A549 (cell line): ENCODE measurements at regions not wholly inside any gene's neighbourhood (a gene's known extent, or its start where the extent isn't known, plus 50 kb on each side); places are given as distances from the start of the nearest gene placed in this dataset.

ENCODE experiments used
- ATAC-seq, 2 experiments: fragments of 200-7000 bp in 1 of 2; fragments of >200 bp in 1 of 2; cut with Nextera tagmentation in 1 of 2; cut with Tn5 transposase in 1 of 2; 3 replicates each; pipeline versions ENCODE4 v1.8.0 to v1.9.1; 2018 to 2020; ENCODE audit warnings: mild to moderate bottlenecking in 1 of 2, moderate library complexity in 1 of 2
- CTCF ChIA-PET: fragments of 300-600 bp; sonication (Branson Sonifier 250); formaldehyde crosslinking; extraction: SDS; loops from one replicate; lab custom pipeline; 2021; ENCODE audit warnings: antibody characterized with exemption, inconsistent platforms; lab: Yijun Ruan, JAX
- POLR2A ChIA-PET: fragments of 350-600 bp; formaldehyde crosslinking; extraction: SDS; loops from one replicate; lab custom pipeline; 2021; ENCODE audit warnings: antibody characterized with exemption, inconsistent platforms; lab: Yijun Ruan, JAX
- DNase-seq, 2 experiments: peaks; one replicate each; pipeline versions ENCODE4 v3.0.0 to v3.0.0-alpha.2; 2011 to 2016; ENCODE audit warnings: low read depth in 1 of 2, low spot score in 1 of 2
- FAIRE-seq: peaks from 2 replicates; lab custom pipeline; 2011; peaks lifted over from hg19 to GRCh38; lab: Jason Lieb, UNC
- H3K27ac ChIP-seq, 2 experiments: fragments of >200 bp; sonication (Bioruptor Twin); formaldehyde crosslinking; 3 replicates each; pipeline ENCODE4 v1.5.1; 2016 to 2017
- H3K4me1 ChIP-seq: fragments of >200 bp; sonication (Bioruptor Twin); formaldehyde crosslinking; 3 replicates; pipeline ENCODE4 v1.6.1; 2016
- H3K4me2 ChIP-seq: fragments of >200 bp; sonication (Bioruptor Twin); formaldehyde crosslinking; 3 replicates; pipeline ENCODE4 v1.6.1; 2016
- H3K4me3 ChIP-seq: fragments of >200 bp; sonication (Bioruptor Twin); formaldehyde crosslinking; 3 replicates; pipeline ENCODE4 v1.5.1; 2016
- H3K9me3 ChIP-seq: fragments of >200 bp; sonication (Bioruptor Twin); formaldehyde crosslinking; 3 replicates; pipeline ENCODE4 v1.6.1; 2016
- BCL3 ChIP-seq: fragments of >200 bp; sonication (Bioruptor Twin); formaldehyde crosslinking; IDR thresholded peaks from 3 replicates; pipeline ENCODE4 v1.6.1; 2016
- CBX8 ChIP-seq: fragments of 200-600 bp; sonication (generic); IDR thresholded peaks from 2 replicates; pipeline ENCODE4 v1.6.1; 2016
- CHD2 ChIP-seq: fragments of 150-350 bp; IDR thresholded peaks from 2 replicates; pipeline ENCODE4 v1.6.1; 2014; ENCODE audit warnings: low read length; ENCODE audit not compliant: partially characterized antibody
- CHD4 ChIP-seq: fragments of 200-600 bp; sonication (generic); IDR thresholded peaks from 2 replicates; pipeline ENCODE4 v1.6.1; 2016; ENCODE audit warnings: antibody characterized with exemption, mild to moderate bottlenecking, borderline replicate concordance
- CTCF ChIP-seq: fragments of >200 bp; sonication (Bioruptor Twin); formaldehyde crosslinking; IDR thresholded peaks from 3 replicates; pipeline ENCODE4 v1.5.1; 2016
- E2F6 ChIP-seq: IDR thresholded peaks from 2 replicates; pipeline ENCODE4 v1.6.1; 2012; ENCODE audit warnings: low read depth, borderline replicate concordance
- EHF ChIP-seq: fragments of 250-450 bp; sonication (Bioruptor Pico); IDR thresholded peaks from 2 replicates; pipeline ENCODE4 v1.5.0; 2020; ENCODE audit warnings: mild to moderate bottlenecking
- ELK1 ChIP-seq: fragments of 150-350 bp; IDR thresholded peaks from 2 replicates; pipeline ENCODE4 v1.6.1; 2014; ENCODE audit warnings: low read depth, mild to moderate bottlenecking, low read length
- EP300 ChIP-seq, 2 experiments: fragments of >200 bp; sonication (Bioruptor Twin); formaldehyde crosslinking; IDR thresholded peaks; 2 replicates in 1 of 2; 3 replicates in 1 of 2; pipeline ENCODE4 v1.6.1; 2016 to 2017
- FOSL2 ChIP-seq, 2 experiments: fragments of 450-650 bp in 1 of 2; fragments of >200 bp in 1 of 2; sonication (Bioruptor Twin) in 1 of 2; formaldehyde crosslinking; IDR thresholded peaks; 2 replicates each; pipeline versions ENCODE4 v1.5.0 to v1.6.1; 2016 to 2020; ENCODE audit warnings: mild to moderate bottlenecking in 1 of 2, moderate library complexity in 1 of 2
- HES2 ChIP-seq: fragments of >200 bp; sonication (Bioruptor Twin); formaldehyde crosslinking; IDR thresholded peaks from 2 replicates; pipeline ENCODE4 v1.6.1; 2016
- HOXB13 ChIP-seq: fragments of 250-450 bp; sonication (Bioruptor Pico); IDR thresholded peaks from 2 replicates; pipeline ENCODE4 v1.5.0; 2020; ENCODE audit warnings: low read depth, mild to moderate bottlenecking, moderate library complexity
- JUN ChIP-seq, 2 experiments: fragments of >200 bp; sonication (Bioruptor Twin); formaldehyde crosslinking; IDR thresholded peaks; 2 replicates in 1 of 2; 3 replicates in 1 of 2; pipeline ENCODE4 v1.6.1; 2016 to 2017
- JUNB ChIP-seq: fragments of >200 bp; sonication (Bioruptor Twin); formaldehyde crosslinking; IDR thresholded peaks from 2 replicates; pipeline ENCODE4 v1.6.1; 2016
- KDM5A ChIP-seq: fragments of 200-600 bp; sonication (generic); IDR thresholded peaks from 2 replicates; pipeline ENCODE4 v1.6.1; 2016; ENCODE audit warnings: antibody characterized with exemption, mild to moderate bottlenecking
- MAFK ChIP-seq: fragments of 450-650 bp; IDR thresholded peaks from 2 replicates; pipeline ENCODE4 v1.6.1; 2014; ENCODE audit not compliant: partially characterized antibody
- MAX ChIP-seq: IDR thresholded peaks from 2 replicates; pipeline ENCODE4 v1.6.1; 2012
- NFE2L2 ChIP-seq: fragments of 150-350 bp; conservative IDR thresholded peaks from 2 replicates; pipeline ENCODE4 v1.6.1; 2014; ENCODE audit warnings: low read length
- NR3C1 ChIP-seq: fragments of >200 bp; sonication (Bioruptor Twin); formaldehyde crosslinking; IDR thresholded peaks from 3 replicates; pipeline ENCODE4 v1.6.1; 2017
- PHF8 ChIP-seq: fragments of 200-600 bp; sonication (generic); IDR thresholded peaks from 2 replicates; pipeline ENCODE4 v1.6.1; 2016; ENCODE audit warnings: low read depth, mild to moderate bottlenecking, antibody characterized with exemption, moderate library complexity, borderline replicate concordance
- RAD21 ChIP-seq, 2 experiments: fragments of >200 bp in 1 of 2; sonication (Bioruptor Twin) in 1 of 2; formaldehyde crosslinking in 1 of 2; IDR thresholded peaks in 1 of 2; conservative IDR thresholded peaks in 1 of 2; 2 replicates in 1 of 2; 3 replicates in 1 of 2; pipeline ENCODE4 v1.6.1; 2012 to 2018; ENCODE audit warnings: inconsistent platforms in 1 of 2
- RARB ChIP-seq: fragments of 250-450 bp; sonication (Bioruptor Pico); IDR thresholded peaks from 2 replicates; pipeline ENCODE4 v1.8.0; 2021; ENCODE audit warnings: mild to moderate bottlenecking, moderate library complexity
- REST ChIP-seq: fragments of 200-600 bp; sonication (generic); IDR thresholded peaks from 2 replicates; pipeline ENCODE4 v1.6.1; 2016; ENCODE audit warnings: antibody characterized with exemption, mild to moderate bottlenecking, moderate library complexity
- SREBF2 ChIP-seq: fragments of 450-650 bp; IDR thresholded peaks from 2 replicates; pipeline ENCODE4 v1.6.1; 2014; ENCODE audit warnings: mild to moderate bottlenecking, moderate library complexity
- TFCP2L1 ChIP-seq: fragments of 250-450 bp; sonication (Bioruptor Pico); IDR thresholded peaks from 2 replicates; pipeline ENCODE4 v1.5.0; 2021; ENCODE audit warnings: mild to moderate bottlenecking
- TP53 ChIP-seq: fragments of 250-450 bp; sonication (Bioruptor Pico); IDR thresholded peaks from 2 replicates; pipeline ENCODE4 v1.5.0; 2021; ENCODE audit warnings: mild to moderate bottlenecking, moderate library complexity
- ZC3H11A ChIP-seq: fragments of 450-650 bp; IDR thresholded peaks from 2 replicates; pipeline ENCODE4 v1.6.1; 2014; ENCODE audit warnings: antibody characterized with exemption, mild to moderate bottlenecking
- ZFP36 ChIP-seq: fragments of 450-650 bp; IDR thresholded peaks from 2 replicates; pipeline ENCODE4 v1.6.1; 2014; ENCODE audit warnings: borderline replicate concordance; ENCODE audit not compliant: partially characterized antibody
- ZNF302 ChIP-seq: fragments of 250-450 bp; sonication (Bioruptor Pico); IDR thresholded peaks from 2 replicates; pipeline ENCODE4 v1.9.0; 2021; ENCODE audit warnings: inconsistent platforms, mild to moderate bottlenecking, moderate library complexity
- ZSCAN20 ChIP-seq: fragments of 250-450 bp; sonication (Bioruptor Pico); IDR thresholded peaks from 2 replicates; pipeline ENCODE4 v1.8.0; 2022; ENCODE audit warnings: mild to moderate bottlenecking, moderate library complexity
- WGBS: methylation state at CpG from one replicate; pipeline ENCODE4 v1.1.6; 2017; ENCODE audit errors: missing lambda C conversion rate; 5-methylcytosine and 5-hydroxymethylcytosine counted together

- H3K4me3 ChIP-seq: no peak overlapping the region
- WGBS: 63% methylated on average over 5 of the region's 5 CpGs
- no peaks in the 10 kb centered on the region for H3K4me1 ChIP-seq
- H3K27ac ChIP-seq: no peak overlapping the region
- H3K4me2 ChIP-seq: no peak overlapping the region
- H3K9me3 ChIP-seq: no peaks in the 10 kb centered on the region
- ChIA-PET CTCF (interaction anchor here (1.0 kb wide), 1 partner anchor 193 kb away, joined by 5 read pairs; no protein-coding TSS in a partner anchor), POLR2A (no interaction called here)
- FAIRE-seq: no peak
- TF ChIP-seq ZFP36 (no peak), MAFK (no peak), JUN (IDR thresholded peaks at IDR 0.05) (no peak), CHD4 (no peak), RAD21 (conservative IDR thresholded peaks at IDR 0.05 in 1 of 2, IDR thresholded peaks at IDR 0.05 in 1 of 2) (no peak), ZSCAN20 (CRISPR knock-in tag) (no peak), EHF (CRISPR knock-in tag) (no peak), HES2 (no peak), E2F6 (no peak), RARB (CRISPR knock-in tag) (no peak), SREBF2 (no peak), CBX8 (no peak), PHF8 (no peak), KDM5A (no peak), HOXB13 (no peak), EP300 (IDR thresholded peaks at IDR 0.05) (no peak), CTCF (no peak), FOSL2 (IDR thresholded peaks at IDR 0.05) (no peak), FOSL2 (CRISPR knock-in tag; IDR thresholded peaks at IDR 0.05) (no peak), TFCP2L1 (CRISPR knock-in tag) (no peak), CHD2 (no peak)
- no peak for ATAC-seq
- no peak for DNase-seq
These were observed 196.4 kb upstream of the GMDS start for GRCh38 chr6:2441601-2442475.

GRCh38 chr6:2440516-2440915, 195.1 kb upstream of the GMDS start:
- Histone ChIP-seq H3K4me3 (no peak overlapping the region), H3K27ac (no peak overlapping the region), H3K4me2 (no peak overlapping the region), H3K9me3 (no peaks in the 10 kb centered on the region), H3K4me1 (no peaks in the 10 kb centered on the region)
- ATAC-seq (no peak), DNase-seq (no peak), FAIRE-seq (no peak)
- ChIA-PET POLR2A (no interaction called here), CTCF (interaction anchor here (1.0 to 1.2 kb wide), 2 partner anchors 43 to 194 kb away, joined by 3 to 5 read pairs; no protein-coding TSS in a partner anchor)
- TF ChIP-seq TFCP2L1 (CRISPR knock-in tag) (no peak), JUNB (no peak), REST (no peak), NR3C1 (no peak), BCL3 (no peak), ZNF302 (CRISPR knock-in tag) (no peak), MAX (no peak), CBX8 (no peak), ZC3H11A (no peak), NFE2L2 (no peak), ELK1 (no peak), PHF8 (no peak), TP53 (no peak)
